ENCODE measurements at regions not wholly inside any gene's neighbourhood (a gene's known extent, or its start where the extent isn't known, plus 50 kb on each side); places are given as distances from the start of the nearest gene placed in this dataset.

DNA sequence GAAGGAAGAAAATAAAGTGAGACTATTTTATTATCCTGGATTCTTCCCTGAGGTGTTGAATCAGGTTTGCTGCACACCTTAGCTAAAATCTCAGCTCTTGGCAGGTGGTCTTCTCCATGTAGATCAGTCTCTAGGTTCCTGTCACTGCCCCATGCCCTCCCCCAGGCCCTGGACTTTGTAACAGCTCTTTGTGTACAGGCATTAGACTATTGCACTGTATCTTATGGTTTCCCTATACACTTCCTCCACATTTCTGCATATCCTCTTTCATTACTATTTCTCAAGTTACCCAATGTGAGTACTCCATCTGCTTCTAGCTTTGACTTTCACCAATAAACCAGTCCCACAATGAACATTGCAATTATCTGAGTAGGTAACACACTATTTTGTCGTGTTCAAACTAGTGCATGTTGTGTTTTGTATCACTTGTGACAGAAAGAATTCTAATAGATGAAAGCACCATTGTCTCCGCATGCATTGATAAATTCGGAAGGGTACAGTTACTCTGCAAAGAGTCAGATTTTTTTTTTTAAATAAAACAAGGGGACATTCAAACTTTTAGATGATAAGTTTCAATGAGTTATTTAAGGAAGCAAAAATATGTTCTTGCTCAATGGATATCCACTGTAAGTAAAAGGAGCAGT lies 1348.7 kb upstream of the C9orf72 start:
- TF ChIP-seq SUZ12 (IDR thresholded peaks at IDR 0.05; ENCODE audit: extremely low read depth, insufficient read depth, insufficient read length) (no peak), ZNF274 (IDR thresholded peaks at IDR 0.05; ENCODE audit: low read depth, low read length) (no peak)

Data from NT2/D1 (cell line).